ENCODE measurements at regions not wholly inside any gene's neighbourhood (a gene's known extent, or its start where the extent isn't known, plus 50 kb on each side); places are given as distances from the start of the nearest gene placed in this dataset.

- Histone ChIP-seq H3K9ac (ENCODE audit: insufficient read depth in 1 of 2, low read length in 2 of 2) (no peak overlapping the region), H3K27me3 (ENCODE audit: control insufficient read depth in 3 of 3, insufficient read depth in 3 of 3, low read length in 2 of 3) (peaks cover 0 to 8% (median 0%) of the 10 kb centered on the region in 3 donors), H3K27ac (ENCODE audit: low read depth in 1 of 2, low read length in 1 of 2) (no peak overlapping the region), H3K4me3 (no peak overlapping the region), H3K4me1 (ENCODE audit: control insufficient read depth in 5 of 5, insufficient read depth in 5 of 5, low read length in 5 of 5) (no peaks in the 10 kb centered on the region), H3K9me3 (ENCODE audit: control insufficient read depth in 4 of 4, insufficient read depth in 3 of 4, low read length in 3 of 4) (no peaks in the 10 kb centered on the region), H3K36me3 (ENCODE audit: control insufficient read depth in 4 of 4, insufficient read depth in 4 of 4, low read length in 4 of 4) (no peaks in the 10 kb centered on the region)
- no peak for TF ChIP-seq CTCF (IDR thresholded peaks at IDR 0.05; ENCODE audit: control extremely low read depth, extremely low read depth)
- WGBS, 2 donors, result 92 to 95% methylated on average over 5 of the region's 5 CpGs
- no peak for ATAC-seq (ENCODE audit: insufficient read depth, low FRiP score)
- no peak for DNase-seq
Measured at GRCh38 chr15:59830873-59831272, 141.8 kb upstream of the BNIP2 start.

GRCh38 chr15:59830098-59830497 is 141.0 kb upstream of the BNIP2 start:
- H3K27me3 ChIP-seq (ENCODE audit: control insufficient read depth in 3 of 3, insufficient read depth in 3 of 3, low read length in 2 of 3), result peaks cover 0 to 7% (median 0%) of the 10 kb centered on the region in 3 donors

GRCh38 chr15:59828861-59829260 is 139.7 kb upstream of the BNIP2 start:
- no peak for ATAC-seq (ENCODE audit: insufficient read depth, low FRiP score)
- peaks cover 0 to 7% (median 0%) of the 10 kb centered on the region in 3 donors for H3K27me3 ChIP-seq (ENCODE audit: control insufficient read depth in 3 of 3, insufficient read depth in 3 of 3, low read length in 2 of 3)
- TF ChIP-seq CTCF (IDR thresholded peaks at IDR 0.05; ENCODE audit: control extremely low read depth, extremely low read depth), result no peak
- no peak for DNase-seq
- H3K4me1 ChIP-seq (ENCODE audit: control insufficient read depth in 5 of 5, insufficient read depth in 5 of 5, low read length in 5 of 5), result no peaks in the 10 kb centered on the region
- no peaks in the 10 kb centered on the region for H3K9me3 ChIP-seq (ENCODE audit: control insufficient read depth in 4 of 4, insufficient read depth in 3 of 4, low read length in 3 of 4)
- 84 to 87% methylated on average over 15 of the region's 15 CpGs for WGBS, 2 donors
- no peak overlapping the region for H3K27ac ChIP-seq (ENCODE audit: low read depth in 1 of 2, low read length in 1 of 2)
- no peaks in the 10 kb centered on the region for H3K36me3 ChIP-seq (ENCODE audit: control insufficient read depth in 4 of 4, insufficient read depth in 4 of 4, low read length in 4 of 4)
- H3K9ac ChIP-seq (ENCODE audit: insufficient read depth in 1 of 2, low read length in 2 of 2), result no peak overlapping the region
- no peak overlapping the region for H3K4me3 ChIP-seq

More at GRCh38 chr15:59830098-59830497, 141.0 kb upstream of the BNIP2 start:
- Histone ChIP-seq H3K9ac (ENCODE audit: insufficient read depth in 1 of 2, low read length in 2 of 2) (no peak overlapping the region), H3K4me1 (ENCODE audit: control insufficient read depth in 5 of 5, insufficient read depth in 5 of 5, low read length in 5 of 5) (no peaks in the 10 kb centered on the region), H3K27ac (ENCODE audit: low read depth in 1 of 2, low read length in 1 of 2) (no peak overlapping the region), H3K4me3 (no peak overlapping the region), H3K36me3 (ENCODE audit: control insufficient read depth in 4 of 4, insufficient read depth in 4 of 4, low read length in 4 of 4) (no peaks in the 10 kb centered on the region), H3K9me3 (ENCODE audit: control insufficient read depth in 4 of 4, insufficient read depth in 3 of 4, low read length in 3 of 4) (no peaks in the 10 kb centered on the region)
- TF ChIP-seq CTCF (IDR thresholded peaks at IDR 0.05; ENCODE audit: control extremely low read depth, extremely low read depth), result no peak
- no peak for DNase-seq
- ATAC-seq (ENCODE audit: insufficient read depth, low FRiP score), result no peak
- WGBS, 2 donors, result 96 to 98% methylated on average over 2 of the region's 2 CpGs

- no peak overlapping the region for H3K9ac ChIP-seq (ENCODE audit: insufficient read depth in 1 of 2, low read length in 2 of 2)
- H3K4me1 ChIP-seq (ENCODE audit: control insufficient read depth in 5 of 5, insufficient read depth in 5 of 5, low read length in 5 of 5), result no peaks in the 10 kb centered on the region
- no peak overlapping the region for H3K4me3 ChIP-seq
- DNase-seq (no peak), ATAC-seq (ENCODE audit: insufficient read depth, low FRiP score) (no peak)
- H3K36me3 ChIP-seq (ENCODE audit: control insufficient read depth in 4 of 4, insufficient read depth in 4 of 4, low read length in 4 of 4), result no peaks in the 10 kb centered on the region
- no peak for TF ChIP-seq CTCF (IDR thresholded peaks at IDR 0.05; ENCODE audit: control extremely low read depth, extremely low read depth)
- peaks cover 0 to 7% (median 0%) of the 10 kb centered on the region in 3 donors for H3K27me3 ChIP-seq (ENCODE audit: control insufficient read depth in 3 of 3, insufficient read depth in 3 of 3, low read length in 2 of 3)
- H3K27ac ChIP-seq (ENCODE audit: low read depth in 1 of 2, low read length in 1 of 2), result no peak overlapping the region
- H3K9me3 ChIP-seq (ENCODE audit: control insufficient read depth in 4 of 4, insufficient read depth in 3 of 4, low read length in 3 of 4), result no peaks in the 10 kb centered on the region
- WGBS, 2 donors, result 53 to 81% methylated on average over 4 of the region's 4 CpGs
Measured at GRCh38 chr15:59828263-59828662, 139.1 kb upstream of the BNIP2 start.
